OCI-LY3 (cell line): ENCODE measurements at regions not wholly inside any gene's neighbourhood (a gene's known extent, or its start where the extent isn't known, plus 50 kb on each side); places are given as distances from the start of the nearest gene placed in this dataset.

ENCODE experiments used
- H2AFZ ChIP-seq: fragments of 200-600, 300-600 bp; shearing (Covaris generic); 2 replicates; pipeline ENCODE4 v1.6.0; 2014; ENCODE audit warnings: antibody characterized with exemption, low read depth, low read length
- H3K27ac ChIP-seq: fragments of 200-600, 300-600 bp; sonication (generic); 2 replicates; pipeline ENCODE4 v1.5.1; 2014; ENCODE audit warnings: mild to moderate bottlenecking, low read length, moderate library complexity, mixed read lengths
- H3K27me3 ChIP-seq: fragments of 200-600, 300-600 bp; sonication (generic); 2 replicates; pipeline ENCODE4 v1.6.1; 2014; ENCODE audit warnings: low read depth, low read length, mixed read lengths
- H3K36me3 ChIP-seq: fragments of 200-600, 300-600 bp; sonication (generic); replicated peaks from 2 replicates; pipeline ENCODE3; 2014; ENCODE audit warnings: low read depth, low read length, mixed read lengths
- H3K4me1 ChIP-seq: fragments of 300-600, 200-600 bp; sonication (generic); 2 replicates; pipeline ENCODE4 v1.6.1; 2014; ENCODE audit warnings: low read length, mixed read lengths
- H3K4me2 ChIP-seq: fragments of 200-600, 300-600 bp; sonication (generic); 2 replicates; pipeline ENCODE4 v1.6.1; 2014; ENCODE audit warnings: low read length, mixed read lengths
- H3K4me3 ChIP-seq: fragments of 300-600, 200-600 bp; sonication (generic); 2 replicates; pipeline ENCODE4 v1.5.1; 2014; ENCODE audit warnings: antibody characterized with exemption, mild to moderate bottlenecking, low read length, moderate library complexity
- H3K79me2 ChIP-seq: fragments of 300-600, 200-600 bp; shearing (Covaris generic); 2 replicates; pipeline ENCODE4 v1.6.1; 2014; ENCODE audit warnings: mild to moderate bottlenecking, low read length, mixed read lengths
- H3K9ac ChIP-seq: fragments of 300-600, 200-600 bp; shearing (Covaris generic); 2 replicates; pipeline ENCODE4 v1.6.0; 2014; ENCODE audit warnings: mild to moderate bottlenecking, low read length, moderate library complexity
- H3K9me3 ChIP-seq: fragments of 200-600, 300-600 bp; shearing (Covaris generic); 2 replicates; pipeline ENCODE4 v1.6.1; 2014; ENCODE audit warnings: low read length, mixed read lengths; ENCODE audit not compliant: insufficient read depth
- H4K20me1 ChIP-seq: fragments of 200-600, 300-600 bp; sonication (generic); 2 replicates; pipeline ENCODE4 v1.6.1; 2016; ENCODE audit warnings: low read length, mixed read lengths; ENCODE audit not compliant: insufficient read depth
- EZH2phosphoT487 ChIP-seq: fragments of 200-600 bp; shearing (Covaris generic); IDR thresholded peaks from 2 replicates; pipeline ENCODE4 v1.6.1; 2018; ENCODE audit warnings: antibody characterized with exemption, mixed run types, low read depth
- TF ChIP-seq, protein P1 (sequence below): fragments of 200-600, 300-600 bp; sonication (generic); IDR thresholded peaks from 2 replicates; pipeline ENCODE4 v1.5.1; 2014; ENCODE audit warnings: antibody characterized with exemption, low read length, low read depth

DNA sequence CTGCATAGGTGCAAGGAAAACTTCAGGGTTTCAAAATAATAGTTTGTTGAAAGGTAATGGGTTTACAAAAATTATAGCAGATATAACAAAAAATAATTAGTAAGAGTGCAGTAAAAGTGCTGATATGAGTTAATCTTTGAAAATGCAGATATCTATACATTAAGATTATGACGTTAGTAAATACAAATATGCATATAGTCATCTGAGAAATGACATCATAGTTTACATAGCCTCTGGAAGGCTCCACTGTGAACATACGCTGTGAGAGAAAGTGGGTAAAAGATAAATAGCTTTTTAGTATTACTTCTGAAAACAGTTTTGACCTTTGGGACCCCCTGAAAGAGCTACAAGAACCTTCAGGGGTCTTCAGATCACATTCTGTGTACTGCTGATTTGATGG is 356.2 kb upstream of the SNX7 start:
- Histone ChIP-seq H3K79me2 (no peaks in the 10 kb centered on the region), H3K36me3 (no peaks in the 10 kb centered on the region), H3K4me3 (no peak overlapping the region), H3K4me2 (no peak overlapping the region), H3K27me3 (no peaks in the 10 kb centered on the region), H3K4me1 (no peaks in the 10 kb centered on the region), H4K20me1 (no peaks in the 10 kb centered on the region), H3K9me3 (no peaks in the 10 kb centered on the region), H2AFZ (no peak overlapping the region), H3K9ac (no peak overlapping the region), H3K27ac (no peak overlapping the region)
- TF ChIP-seq, protein P1, sequence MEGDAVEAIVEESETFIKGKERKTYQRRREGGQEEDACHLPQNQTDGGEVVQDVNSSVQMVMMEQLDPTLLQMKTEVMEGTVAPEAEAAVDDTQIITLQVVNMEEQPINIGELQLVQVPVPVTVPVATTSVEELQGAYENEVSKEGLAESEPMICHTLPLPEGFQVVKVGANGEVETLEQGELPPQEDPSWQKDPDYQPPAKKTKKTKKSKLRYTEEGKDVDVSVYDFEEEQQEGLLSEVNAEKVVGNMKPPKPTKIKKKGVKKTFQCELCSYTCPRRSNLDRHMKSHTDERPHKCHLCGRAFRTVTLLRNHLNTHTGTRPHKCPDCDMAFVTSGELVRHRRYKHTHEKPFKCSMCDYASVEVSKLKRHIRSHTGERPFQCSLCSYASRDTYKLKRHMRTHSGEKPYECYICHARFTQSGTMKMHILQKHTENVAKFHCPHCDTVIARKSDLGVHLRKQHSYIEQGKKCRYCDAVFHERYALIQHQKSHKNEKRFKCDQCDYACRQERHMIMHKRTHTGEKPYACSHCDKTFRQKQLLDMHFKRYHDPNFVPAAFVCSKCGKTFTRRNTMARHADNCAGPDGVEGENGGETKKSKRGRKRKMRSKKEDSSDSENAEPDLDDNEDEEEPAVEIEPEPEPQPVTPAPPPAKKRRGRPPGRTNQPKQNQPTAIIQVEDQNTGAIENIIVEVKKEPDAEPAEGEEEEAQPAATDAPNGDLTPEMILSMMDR = no peak
- no peak for TF ChIP-seq EZH2phosphoT487

DNA sequence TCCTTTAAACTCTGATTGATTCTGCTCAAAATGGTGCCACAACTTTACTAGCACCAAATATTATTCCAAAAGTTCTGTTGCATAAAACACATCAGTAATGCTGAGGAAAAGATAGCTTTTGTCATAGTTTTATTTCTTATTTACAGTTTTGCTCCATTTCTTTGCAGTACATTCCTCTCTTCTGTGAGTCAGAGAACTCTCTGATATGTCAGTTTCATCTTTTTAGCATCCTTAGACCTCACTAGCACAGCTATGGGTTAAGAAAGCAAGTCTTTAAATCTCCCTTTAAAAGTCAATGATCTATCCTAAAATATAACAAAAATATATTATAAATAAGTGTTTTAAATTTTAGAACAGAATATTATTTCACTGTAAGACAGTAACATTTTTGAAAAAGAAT is 356.6 kb upstream of the SNX7 start:
- H3K27me3 ChIP-seq = no peaks in the 10 kb centered on the region
- no peaks in the 10 kb centered on the region for H3K9me3 ChIP-seq
- H3K27ac ChIP-seq = no peak overlapping the region
- TF ChIP-seq EZH2phosphoT487 = no peak
- TF ChIP-seq, protein P1 = no peak
- H3K79me2 ChIP-seq = no peaks in the 10 kb centered on the region
- H3K4me1 ChIP-seq = no peaks in the 10 kb centered on the region
- no peak overlapping the region for H2AFZ ChIP-seq
- H4K20me1 ChIP-seq = no peaks in the 10 kb centered on the region
- no peak overlapping the region for H3K9ac ChIP-seq
- H3K36me3 ChIP-seq = no peaks in the 10 kb centered on the region
- H3K4me3 ChIP-seq = no peak overlapping the region
- no peak overlapping the region for H3K4me2 ChIP-seq

DNA sequence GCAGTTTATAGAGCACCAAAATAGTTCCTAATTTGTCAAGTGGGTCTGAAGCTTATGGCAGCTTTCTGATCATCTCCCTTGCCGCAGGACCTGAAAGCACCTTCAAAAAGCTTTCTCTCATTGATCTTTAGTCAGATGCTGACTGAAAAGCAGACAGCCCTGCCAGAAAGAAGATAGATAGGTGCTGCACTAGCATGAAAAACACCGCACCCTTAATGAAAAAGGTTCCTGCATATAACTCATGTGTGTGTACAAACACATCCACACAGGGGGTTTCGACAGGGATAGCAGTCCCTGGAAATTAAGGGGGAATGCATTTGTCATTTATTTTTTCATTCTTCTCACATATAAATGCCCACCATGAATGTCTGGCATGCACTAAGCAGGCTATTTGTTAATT is 361.7 kb upstream of the SNX7 start:
- Histone ChIP-seq H3K9me3 (no peaks in the 10 kb centered on the region), H2AFZ (no peak overlapping the region)

DNA sequence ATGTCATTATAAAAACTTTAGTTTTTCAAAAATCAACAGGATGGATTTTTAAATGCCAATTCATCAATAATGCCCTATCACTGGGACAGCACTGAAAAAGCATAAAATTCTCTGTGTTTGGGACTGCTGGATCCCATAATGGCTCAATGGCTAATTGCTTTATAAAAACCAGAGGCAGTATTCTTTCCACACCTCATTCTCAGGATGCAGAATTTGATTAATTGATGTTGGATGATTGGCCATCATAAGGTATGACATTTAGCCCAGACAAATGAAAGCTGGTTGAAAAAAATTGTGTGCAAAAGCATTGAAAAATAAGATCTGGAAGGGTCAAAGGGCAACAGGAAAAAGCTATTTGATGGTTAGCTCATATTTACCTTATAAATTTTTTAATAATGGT is 362.2 kb upstream of the SNX7 start:
- Histone ChIP-seq H3K4me1 (no peaks in the 10 kb centered on the region), H3K36me3 (no peaks in the 10 kb centered on the region), H3K9me3 (no peaks in the 10 kb centered on the region), H3K4me2 (no peak overlapping the region), H4K20me1 (no peaks in the 10 kb centered on the region), H3K27me3 (no peaks in the 10 kb centered on the region), H3K9ac (no peak overlapping the region), H3K79me2 (no peaks in the 10 kb centered on the region), H3K27ac (no peak overlapping the region), H3K4me3 (no peak overlapping the region), H2AFZ (no peak overlapping the region)
- no peak for TF ChIP-seq EZH2phosphoT487
- TF ChIP-seq, protein P1 = no peak

More for the DNA sequence above, 361.7 kb upstream of the SNX7 start:
- Histone ChIP-seq H3K27ac (no peak overlapping the region), H3K27me3 (no peaks in the 10 kb centered on the region), H3K36me3 (no peaks in the 10 kb centered on the region), H3K4me1 (no peaks in the 10 kb centered on the region), H3K9ac (no peak overlapping the region), H3K79me2 (no peaks in the 10 kb centered on the region), H4K20me1 (no peaks in the 10 kb centered on the region), H3K4me2 (no peak overlapping the region), H3K4me3 (no peak overlapping the region)
- no peak for TF ChIP-seq EZH2phosphoT487
- TF ChIP-seq, protein P1 = no peak
